ENCODE measurements at regions not wholly inside any gene's neighbourhood (a gene's known extent, or its start where the extent isn't known, plus 50 kb on each side); places are given as distances from the start of the nearest gene placed in this dataset.

GRCh38 chr20:18904624-18905023 is 91.0 kb downstream of the SCP2D1 start:
- H3K4me1 ChIP-seq, result no peaks in the 10 kb centered on the region
- no peak overlapping the region for H3K4me3 ChIP-seq
- intact Hi-C loops (cut with DNase I; ENCODE audit: low total_unique reads), result no loop called here
- H3K27ac ChIP-seq, result no peak overlapping the region
- no peaks in the 10 kb centered on the region for H3K9me3 ChIP-seq
- DNase-seq (ENCODE audit: low spot score in 2 of 2), result no peak
- no peak for TF ChIP-seq POLR2A (IDR thresholded peaks at IDR 0.05)
- TF ChIP-seq CTCF (IDR thresholded peaks at IDR 0.05), result peak in 1 of 3 donors; percentile 23
- no peaks in the 10 kb centered on the region for H3K36me3 ChIP-seq
- H3K27me3 ChIP-seq, result no peaks in the 10 kb centered on the region

- Histone ChIP-seq H3K4me3 (no peak overlapping the region), H3K27me3 (no peaks in the 10 kb centered on the region), H3K36me3 (no peaks in the 10 kb centered on the region), H3K4me1 (no peaks in the 10 kb centered on the region), H3K27ac (no peak overlapping the region), H3K9me3 (no peaks in the 10 kb centered on the region)
- TF ChIP-seq POLR2AphosphoS5 (IDR thresholded peaks at IDR 0.05), result no peak
- no peak for TF ChIP-seq CTCF (IDR thresholded peaks at IDR 0.05)
- no peak for TF ChIP-seq POLR2A (IDR thresholded peaks at IDR 0.05)
- DNase-seq (ENCODE audit: low spot score in 2 of 2), result no peak
- intact Hi-C loops (cut with DNase I; ENCODE audit: low total_unique reads), result no loop called here
These were observed 92.5 kb downstream of the SCP2D1 start for GRCh38 chr20:18906046-18906445.

- intact Hi-C loops (cut with DNase I; ENCODE audit: low total_unique reads), result no loop called here
- no peak for DNase-seq (ENCODE audit: low spot score in 2 of 2)
These were observed 93.8 kb downstream of the SCP2D1 start for GRCh38 chr20:18907353-18907752.

GRCh38 chr20:18908109-18908508 is 94.5 kb downstream of the SCP2D1 start:
- no peak overlapping the region for H3K27ac ChIP-seq
- intact Hi-C loops (cut with DNase I; ENCODE audit: low total_unique reads), result no loop called here
- no peak for DNase-seq (ENCODE audit: low spot score in 2 of 2)
- no peaks in the 10 kb centered on the region for H3K36me3 ChIP-seq
- H3K27me3 ChIP-seq, result no peaks in the 10 kb centered on the region
- TF ChIP-seq POLR2A (IDR thresholded peaks at IDR 0.05), result no peak
- TF ChIP-seq CTCF (IDR thresholded peaks at IDR 0.05), result no peak
- no peak for TF ChIP-seq POLR2AphosphoS5 (IDR thresholded peaks at IDR 0.05)
- no peaks in the 10 kb centered on the region for H3K4me1 ChIP-seq
- H3K9me3 ChIP-seq, result no peaks in the 10 kb centered on the region
- H3K4me3 ChIP-seq, result no peak overlapping the region

More at GRCh38 chr20:18907353-18907752, 93.8 kb downstream of the SCP2D1 start:
- no peaks in the 10 kb centered on the region for H3K4me1 ChIP-seq
- H3K27me3 ChIP-seq, result no peaks in the 10 kb centered on the region
- no peak for TF ChIP-seq POLR2A (IDR thresholded peaks at IDR 0.05)
- TF ChIP-seq POLR2AphosphoS5 (IDR thresholded peaks at IDR 0.05), result no peak
- no peak for TF ChIP-seq CTCF (IDR thresholded peaks at IDR 0.05)
- no peaks in the 10 kb centered on the region for H3K9me3 ChIP-seq
- no peak overlapping the region for H3K27ac ChIP-seq
- H3K36me3 ChIP-seq, result no peaks in the 10 kb centered on the region
- H3K4me3 ChIP-seq, result no peak overlapping the region

- Histone ChIP-seq H3K9me3 (no peaks in the 10 kb centered on the region), H3K4me3 (no peak overlapping the region), H3K4me1 (no peaks in the 10 kb centered on the region), H3K36me3 (no peaks in the 10 kb centered on the region), H3K27me3 (no peaks in the 10 kb centered on the region), H3K27ac (no peak overlapping the region)
- no peak for DNase-seq (ENCODE audit: low spot score in 2 of 2)
- intact Hi-C loops (cut with DNase I; ENCODE audit: low total_unique reads), result no loop called here
- TF ChIP-seq CTCF (IDR thresholded peaks at IDR 0.05) (no peak), POLR2AphosphoS5 (IDR thresholded peaks at IDR 0.05) (no peak)
These were observed 95.7 kb downstream of the SCP2D1 start for GRCh38 chr20:18909254-18909653.

Data from breast epithelium (tissue), 4 donors.